ENCODE measurements at regions not wholly inside any gene's neighbourhood (a gene's known extent, or its start where the extent isn't known, plus 50 kb on each side); places are given as distances from the start of the nearest gene placed in this dataset.

GRCh38 chr5:74199436-74200210, 440.9 kb downstream of the ENC1 start:
- Histone ChIP-seq H3K4me3 (ENCODE audit: low read depth, low read length) (no peak overlapping the region), H3K36me3 (ENCODE audit: control insufficient read depth, insufficient read depth, low read length) (no peaks in the 10 kb centered on the region), H3K27me3 (ENCODE audit: control insufficient read depth, insufficient read depth, low read length) (no peaks in the 10 kb centered on the region)
- no peak for TF ChIP-seq CTCF (IDR thresholded peaks at IDR 0.05; ENCODE audit: insufficient read depth, low read length, poor library complexity, severe bottlenecking)
- no peak for DNase-seq (ENCODE audit: low read depth)

DNA sequence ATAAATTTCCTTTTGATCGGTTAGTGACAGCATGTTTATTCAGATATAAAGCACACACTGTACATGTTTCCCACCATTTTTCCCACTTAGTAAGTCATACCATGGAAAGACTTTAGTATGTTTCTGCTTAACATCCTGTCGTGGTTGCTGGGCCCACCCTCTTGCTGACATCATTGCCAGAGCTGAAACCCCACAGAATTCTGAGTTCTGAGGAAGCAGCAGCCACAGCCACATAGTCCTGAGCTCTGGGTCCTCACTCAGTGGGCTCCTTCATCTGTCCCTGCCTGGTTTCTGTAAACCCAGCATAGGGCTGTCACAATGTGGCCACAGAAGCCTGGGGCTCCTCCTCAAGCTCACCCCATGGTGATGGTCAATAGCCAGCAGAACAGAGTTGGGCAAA, 441.5 kb downstream of the ENC1 start:
- Histone ChIP-seq H3K36me3 (ENCODE audit: control insufficient read depth, insufficient read depth, low read length) (no peaks in the 10 kb centered on the region), H3K27me3 (ENCODE audit: control insufficient read depth, insufficient read depth, low read length) (no peaks in the 10 kb centered on the region), H3K4me3 (ENCODE audit: low read depth, low read length) (no peak overlapping the region)
- DNase-seq (ENCODE audit: low read depth) = no peak
- no peak for TF ChIP-seq CTCF (IDR thresholded peaks at IDR 0.05; ENCODE audit: insufficient read depth, low read length, poor library complexity, severe bottlenecking)

DNA sequence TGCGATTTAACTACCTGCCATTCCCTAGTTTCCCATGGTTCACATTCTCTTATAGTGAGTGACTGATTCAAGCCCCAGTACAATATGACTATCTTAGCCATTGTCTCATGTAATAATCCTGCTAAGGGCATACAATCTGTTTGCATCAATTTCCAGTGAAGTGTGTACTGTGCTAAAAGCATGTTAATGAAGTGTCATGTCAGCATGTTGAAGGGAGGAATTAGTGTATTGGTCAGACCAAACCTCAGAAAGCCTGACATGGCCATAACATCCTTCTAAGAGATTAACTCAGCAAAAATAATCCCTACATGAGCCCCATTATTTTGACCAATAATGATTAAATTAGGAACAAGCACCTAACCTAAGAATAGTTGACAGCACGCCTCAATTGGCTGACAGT, 442.4 kb downstream of the ENC1 start:
- Histone ChIP-seq H3K4me3 (ENCODE audit: low read depth, low read length) (no peak overlapping the region), H3K36me3 (ENCODE audit: control insufficient read depth, insufficient read depth, low read length) (no peaks in the 10 kb centered on the region), H3K27me3 (ENCODE audit: control insufficient read depth, insufficient read depth, low read length) (no peaks in the 10 kb centered on the region)
- no peak for TF ChIP-seq CTCF (IDR thresholded peaks at IDR 0.05; ENCODE audit: insufficient read depth, low read length, poor library complexity, severe bottlenecking)
- DNase-seq (ENCODE audit: low read depth) = no peak

- no peak for TF ChIP-seq CTCF (IDR thresholded peaks at IDR 0.05; ENCODE audit: insufficient read depth, low read length, poor library complexity, severe bottlenecking)
- H3K27me3 ChIP-seq (ENCODE audit: control insufficient read depth, insufficient read depth, low read length) = no peaks in the 10 kb centered on the region
- H3K36me3 ChIP-seq (ENCODE audit: control insufficient read depth, insufficient read depth, low read length) = no peaks in the 10 kb centered on the region
- no peak for DNase-seq (ENCODE audit: low read depth)
- H3K4me3 ChIP-seq (ENCODE audit: low read depth, low read length) = no peak overlapping the region
These were observed 444.3 kb downstream of the ENC1 start for GRCh38 chr5:74196233-74196632.

DNA sequence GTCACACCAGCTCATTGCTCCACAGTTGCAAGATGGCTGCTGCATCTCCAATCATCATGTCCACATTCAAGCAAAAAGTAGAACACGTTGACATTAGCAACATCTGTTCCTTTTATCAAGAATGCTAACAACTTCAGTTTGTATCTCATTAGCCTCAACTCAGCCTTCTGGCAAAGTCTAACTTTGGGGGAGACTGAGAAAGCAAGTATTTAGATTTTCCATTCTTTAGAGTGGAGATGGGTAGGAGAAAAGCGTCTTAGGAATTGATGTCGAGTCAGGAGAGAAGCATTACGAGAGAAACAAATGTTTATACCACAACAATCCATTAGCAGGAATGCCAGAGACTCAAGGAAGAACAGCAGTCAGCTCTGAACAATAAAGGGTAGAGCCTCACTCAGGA, 446.3 kb downstream of the ENC1 start:
- H3K27me3 ChIP-seq (ENCODE audit: control insufficient read depth, insufficient read depth, low read length) = no peaks in the 10 kb centered on the region
- no peak for DNase-seq (ENCODE audit: low read depth)
- no peaks in the 10 kb centered on the region for H3K36me3 ChIP-seq (ENCODE audit: control insufficient read depth, insufficient read depth, low read length)
- no peak for TF ChIP-seq CTCF (IDR thresholded peaks at IDR 0.05; ENCODE audit: insufficient read depth, low read length, poor library complexity, severe bottlenecking)
- no peak overlapping the region for H3K4me3 ChIP-seq (ENCODE audit: low read depth, low read length)
